H9 (cell line): ENCODE measurements at regions not wholly inside any gene's neighbourhood (a gene's known extent, or its start where the extent isn't known, plus 50 kb on each side); places are given as distances from the start of the nearest gene placed in this dataset.

Source experiments
- DNase-seq: peaks from one replicate; pipeline ENCODE4 v3.0.0-alpha.2; 2017
- H2AFZ ChIP-seq: one replicate; pipeline ENCODE4 v1.6.1; 2013; ENCODE audit warnings: mild to moderate bottlenecking, low read length, control low read depth, moderate library complexity
- H2AK5ac ChIP-seq: 2 replicates; pipeline ENCODE4 v1.6.1; 2013; ENCODE audit warnings: low read length, control low read depth, mixed read lengths; ENCODE audit not compliant: insufficient read length
- H2BK120ac ChIP-seq: one replicate; pipeline ENCODE4 v1.6.1; 2013; ENCODE audit warnings: low read depth, mild to moderate bottlenecking, low read length, control low read depth, inconsistent platforms; ENCODE audit not compliant: poor library complexity, severe bottlenecking
- H2BK12ac ChIP-seq: 2 replicates; pipeline ENCODE4 v1.6.1; 2013; ENCODE audit warnings: low read length, control low read depth, mixed read lengths, low read depth; ENCODE audit not compliant: insufficient read length
- H2BK15ac ChIP-seq: 2 replicates; pipeline ENCODE4 v1.6.1; 2013; ENCODE audit warnings: low read depth, low read length, control low read depth
- H2BK20ac ChIP-seq: one replicate; pipeline ENCODE4 v1.6.1; 2013; ENCODE audit warnings: low read depth, mild to moderate bottlenecking, low read length, control low read depth, inconsistent platforms; ENCODE audit not compliant: poor library complexity, severe bottlenecking
- H2BK5ac ChIP-seq: 2 replicates; pipeline ENCODE4 v1.6.1; 2013; ENCODE audit warnings: low read length, control low read depth, mixed read lengths; ENCODE audit not compliant: insufficient read length
- H3K14ac ChIP-seq: 2 replicates; pipeline ENCODE4 v1.6.1; 2013; ENCODE audit warnings: low read length, control low read depth; ENCODE audit not compliant: insufficient read depth
- H3K18ac ChIP-seq: 2 replicates; pipeline ENCODE4 v1.6.1; 2013; ENCODE audit warnings: low read depth, mild to moderate bottlenecking, mixed read lengths, low read length, control low read depth; ENCODE audit not compliant: insufficient read length
- H3K23ac ChIP-seq: 2 replicates; pipeline ENCODE4 v1.6.1; 2013; ENCODE audit warnings: low read length, control low read depth, mixed read lengths, low read depth; ENCODE audit not compliant: insufficient read length
- H3K23me2 ChIP-seq: 2 replicates; pipeline ENCODE4 v1.6.1; 2013; ENCODE audit warnings: low read depth, mild to moderate bottlenecking, mixed read lengths, low read length, control low read depth; ENCODE audit not compliant: insufficient read length, poor library complexity, severe bottlenecking
- H3K27ac ChIP-seq: 2 replicates; pipeline ENCODE4 v1.5.1; 2013; ENCODE audit warnings: low read length, control low read depth, mixed read lengths, low read depth; ENCODE audit not compliant: insufficient read length
- H3K27me3 ChIP-seq: 2 replicates; pipeline ENCODE4 v1.6.1; 2013; ENCODE audit warnings: low read length, control low read depth, inconsistent platforms; ENCODE audit not compliant: insufficient read depth
- H3K4ac ChIP-seq: 2 replicates; pipeline ENCODE4 v1.6.1; 2013; ENCODE audit warnings: low read depth, mild to moderate bottlenecking, control low read depth, inconsistent platforms, low read length, moderate library complexity
- H3K4me1 ChIP-seq: 2 replicates; pipeline ENCODE4 v1.6.1; 2013; ENCODE audit warnings: low read length, control low read depth, inconsistent platforms; ENCODE audit not compliant: insufficient read depth
- H3K4me2 ChIP-seq: 2 replicates; pipeline ENCODE4 v1.6.1; 2013; ENCODE audit warnings: low read length, control low read depth, mixed read lengths; ENCODE audit not compliant: insufficient read length, insufficient read depth
- H3K56ac ChIP-seq: 2 replicates; pipeline ENCODE4 v1.6.1; 2013; ENCODE audit warnings: low read depth, mild to moderate bottlenecking, mixed read lengths, low read length, control low read depth; ENCODE audit not compliant: insufficient read length
- H3K79me1 ChIP-seq: 2 replicates; pipeline ENCODE4 v1.6.1; 2013; ENCODE audit warnings: low read depth, mild to moderate bottlenecking, moderate library complexity, low read length, control low read depth, inconsistent platforms; ENCODE audit not compliant: insufficient read depth, poor library complexity, severe bottlenecking
- H3K79me2 ChIP-seq: 2 replicates; pipeline ENCODE4 v1.6.1; 2013; ENCODE audit warnings: low read length, control low read depth, inconsistent platforms; ENCODE audit not compliant: insufficient read depth
- H3K9ac ChIP-seq: 2 replicates; pipeline ENCODE4 v1.6.1; 2013; ENCODE audit warnings: low read length, control low read depth, mixed read lengths; ENCODE audit not compliant: insufficient read length; ENCODE audit errors: extremely low read depth
- H3K9me3 ChIP-seq: one replicate; pipeline ENCODE4 v1.6.1; 2013; ENCODE audit warnings: low read depth, low read length, inconsistent platforms; ENCODE audit not compliant: control insufficient read depth
- H3T11ph ChIP-seq: one replicate; pipeline ENCODE4 v1.6.1; 2013; ENCODE audit warnings: mild to moderate bottlenecking, low read length, control low read depth, inconsistent platforms
- H4K20me1 ChIP-seq: one replicate; pipeline ENCODE4 v1.6.1; 2013; ENCODE audit not compliant: control insufficient read depth, insufficient read length, insufficient read depth
- H4K5ac ChIP-seq: 2 replicates; pipeline ENCODE4 v1.6.1; 2013; ENCODE audit warnings: low read depth, mild to moderate bottlenecking, mixed read lengths, low read length, control low read depth; ENCODE audit not compliant: insufficient read length
- H4K8ac ChIP-seq: replicated peaks from 2 replicates; pipeline ENCODE4 v1.6.1; 2013; ENCODE audit warnings: low read length, control low read depth, mixed read lengths, low read depth; ENCODE audit not compliant: insufficient read length
- H4K91ac ChIP-seq: 2 replicates; pipeline ENCODE4 v1.6.1; 2013; ENCODE audit warnings: low read depth, mild to moderate bottlenecking, moderate library complexity, mixed read lengths, low read length, control low read depth; ENCODE audit not compliant: insufficient read length
- H3K27ac Mint-ChIP-seq, 3 experiments: 2 replicates in 2 of 3; 3 replicates in 1 of 3; pipeline ENCODE4 v1.8.0; 2020 to 2021; ENCODE audit warnings: mixed read lengths in 3 of 3, mild to moderate bottlenecking in 1 of 3, moderate library complexity in 1 of 3
- H3K27me3 Mint-ChIP-seq: 2 replicates; pipeline ENCODE4 v1.8.0; 2021; ENCODE audit warnings: low read depth, mild to moderate bottlenecking, moderate library complexity, mixed read lengths
- H3K36me3 Mint-ChIP-seq, 3 experiments: 2 replicates in 2 of 3; 3 replicates in 1 of 3; pipeline ENCODE4 v1.8.0; 2020 to 2021; ENCODE audit warnings: low read depth in 3 of 3, mixed read lengths in 3 of 3; ENCODE audit not compliant: insufficient read depth in 1 of 3
- H3K4me1 Mint-ChIP-seq, 2 experiments: 2 replicates each; pipeline ENCODE4 v1.8.0; 2020; ENCODE audit warnings: mixed read lengths in 2 of 2
- H3K4me3 Mint-ChIP-seq, 2 experiments: 2 replicates in 1 of 2; 3 replicates in 1 of 2; pipeline ENCODE4 v1.8.0; 2020 to 2021; ENCODE audit warnings: mild to moderate bottlenecking in 2 of 2, mixed read lengths in 2 of 2, moderate library complexity in 1 of 2
- H3K9me3 Mint-ChIP-seq, 2 experiments: 2 replicates in 1 of 2; 3 replicates in 1 of 2; pipeline ENCODE4 v1.8.0; 2020; ENCODE audit warnings: mild to moderate bottlenecking in 2 of 2, mixed read lengths in 2 of 2, moderate library complexity in 1 of 2
- WGBS: extraction: QIAGEN DNeasy Blood & Tissue Kit; methylation state at CpG from one replicate; pipeline ENCODE4 v1.1.7; 2013; ENCODE audit warnings: missing lambda C conversion rate, low lambda C conversion rate, mixed read lengths; ENCODE audit not compliant: insufficient read length; ENCODE audit errors: extremely low coverage; 5-methylcytosine and 5-hydroxymethylcytosine counted together
- TF ChIP-seq, protein P1 (sequence below): fragments of 200-600 bp; sonication (generic); conservative IDR thresholded peaks from 3 replicates; pipeline ENCODE4 v1.8.0; 2021; ENCODE audit warnings: antibody characterized with exemption, mild to moderate bottlenecking

DNA sequence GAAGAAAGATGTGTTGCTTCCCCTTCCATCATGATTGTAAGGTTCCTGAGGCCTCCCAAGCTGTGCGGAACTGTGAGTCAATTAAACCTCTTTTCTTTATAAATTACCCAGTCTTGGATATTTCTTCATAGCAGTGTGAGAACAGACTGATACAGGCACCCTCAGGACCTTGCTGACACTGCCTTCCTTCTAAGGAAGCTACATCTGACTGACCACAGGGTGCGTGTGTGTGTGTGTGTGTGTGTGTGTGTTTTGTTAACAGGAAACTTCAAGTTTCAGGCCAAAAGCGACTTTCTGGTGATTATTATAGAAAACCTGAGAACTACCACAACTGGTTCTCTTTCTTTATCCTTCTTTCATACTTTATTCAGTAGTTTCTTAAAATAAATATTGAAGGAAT, 149.0 kb downstream of the CAPZA3 start:
- H2AFZ ChIP-seq = no peak overlapping the region
- H3K9me3 Mint-ChIP-seq = peaks cover 10 to 11% of the 10 kb centered on the region in 2 experiments; a peak in 4 of 5 replicates
- WGBS = no CpG with 5 or more reads among the region's 3 CpGs
- peaks cover 29% of the 10 kb centered on the region in 2 experiments for H3K4me1 Mint-ChIP-seq
- no peak overlapping the region for H3K18ac ChIP-seq
- H3K27me3 ChIP-seq = no peaks in the 10 kb centered on the region
- H4K91ac ChIP-seq = no peak overlapping the region
- H2BK5ac ChIP-seq = no peak overlapping the region
- no peak overlapping the region for H3K4me3 Mint-ChIP-seq
- DNase-seq = no peak
- H4K8ac ChIP-seq = no peak overlapping the region
- H3K23ac ChIP-seq = no peak overlapping the region
- H3T11ph ChIP-seq = no peak overlapping the region
- H3K14ac ChIP-seq = no peak overlapping the region
- H4K5ac ChIP-seq = no peak overlapping the region
- no peaks in the 10 kb centered on the region for H3K79me1 ChIP-seq
- H3K27me3 Mint-ChIP-seq = no peaks in the 10 kb centered on the region; the same call in 1 of the 2 replicates
- no peak overlapping the region for H3K27ac ChIP-seq
- peak overlapping the region in 1 of 3 experiments; percentile 52; a peak in 1 of 7 replicates for H3K27ac Mint-ChIP-seq
- H3K4me2 ChIP-seq = no peak overlapping the region
- no peaks in the 10 kb centered on the region for H3K23me2 ChIP-seq
- H2BK120ac ChIP-seq = no peak overlapping the region
- H2BK12ac ChIP-seq = no peak overlapping the region
- no peak overlapping the region for H2BK20ac ChIP-seq
- H3K36me3 Mint-ChIP-seq = peaks cover 0 to 12% (median 3%) of the 10 kb centered on the region in 3 experiments; a peak in 4 of 7 replicates
- TF ChIP-seq, protein P1, sequence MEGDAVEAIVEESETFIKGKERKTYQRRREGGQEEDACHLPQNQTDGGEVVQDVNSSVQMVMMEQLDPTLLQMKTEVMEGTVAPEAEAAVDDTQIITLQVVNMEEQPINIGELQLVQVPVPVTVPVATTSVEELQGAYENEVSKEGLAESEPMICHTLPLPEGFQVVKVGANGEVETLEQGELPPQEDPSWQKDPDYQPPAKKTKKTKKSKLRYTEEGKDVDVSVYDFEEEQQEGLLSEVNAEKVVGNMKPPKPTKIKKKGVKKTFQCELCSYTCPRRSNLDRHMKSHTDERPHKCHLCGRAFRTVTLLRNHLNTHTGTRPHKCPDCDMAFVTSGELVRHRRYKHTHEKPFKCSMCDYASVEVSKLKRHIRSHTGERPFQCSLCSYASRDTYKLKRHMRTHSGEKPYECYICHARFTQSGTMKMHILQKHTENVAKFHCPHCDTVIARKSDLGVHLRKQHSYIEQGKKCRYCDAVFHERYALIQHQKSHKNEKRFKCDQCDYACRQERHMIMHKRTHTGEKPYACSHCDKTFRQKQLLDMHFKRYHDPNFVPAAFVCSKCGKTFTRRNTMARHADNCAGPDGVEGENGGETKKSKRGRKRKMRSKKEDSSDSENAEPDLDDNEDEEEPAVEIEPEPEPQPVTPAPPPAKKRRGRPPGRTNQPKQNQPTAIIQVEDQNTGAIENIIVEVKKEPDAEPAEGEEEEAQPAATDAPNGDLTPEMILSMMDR = no peak
- H3K79me2 ChIP-seq = no peaks in the 10 kb centered on the region
- no peak overlapping the region for H2AK5ac ChIP-seq
- H2BK15ac ChIP-seq = no peak overlapping the region
- no peak overlapping the region for H3K56ac ChIP-seq
- H3K4ac ChIP-seq = no peak overlapping the region
- no peaks in the 10 kb centered on the region for H3K9me3 ChIP-seq
- no peak overlapping the region for H3K9ac ChIP-seq
- H3K4me1 ChIP-seq = peaks cover 5% of the 10 kb centered on the region; the same call in 1 of the 2 replicates
- no peaks in the 10 kb centered on the region for H4K20me1 ChIP-seq
